ENCODE measurements at regions not wholly inside any gene's neighbourhood (a gene's known extent, or its start where the extent isn't known, plus 50 kb on each side); places are given as distances from the start of the nearest gene placed in this dataset.

GRCh38 chr15:29425864-29426263, 156.2 kb upstream of the NSMCE3 start:
- TF ChIP-seq CTCF (IDR thresholded peaks at IDR 0.05) (no peak), POLR2A (IDR thresholded peaks at IDR 0.05) (no peak)
